ENCODE measurements at regions not wholly inside any gene's neighbourhood (a gene's known extent, or its start where the extent isn't known, plus 50 kb on each side); places are given as distances from the start of the nearest gene placed in this dataset.

- Histone ChIP-seq H4K5ac (ENCODE audit: low read length) (no peak overlapping the region), H3K4me1 (ENCODE audit: control insufficient read depth, low read depth, low read length) (no peaks in the 10 kb centered on the region), H2BK120ac (ENCODE audit: low read depth, low read length) (no peak overlapping the region), H3K4me2 (ENCODE audit: low read length) (no peak overlapping the region), H3K27ac (ENCODE audit: low read depth, low read length) (no peak overlapping the region), H3K27me3 (ENCODE audit: insufficient read depth, low read length, poor library complexity) (no peaks in the 10 kb centered on the region), H3K4ac (ENCODE audit: low read depth, low read length) (no peak overlapping the region), H3K56ac (ENCODE audit: low read length) (no peak overlapping the region), H4K8ac (ENCODE audit: low read depth, low read length) (no peak overlapping the region), H3K9ac (ENCODE audit: low read length) (no peak overlapping the region), H3K79me2 (ENCODE audit: control insufficient read depth, insufficient read depth, low read length) (no peaks in the 10 kb centered on the region), H3K4me3 (ENCODE audit: low read length) (no peak overlapping the region), H2AK5ac (ENCODE audit: low read length) (no peak overlapping the region), H3K36me3 (ENCODE audit: control insufficient read depth, insufficient read depth, low read length) (no peaks in the 10 kb centered on the region), H3K18ac (ENCODE audit: low read length) (no peak overlapping the region), H2BK5ac (ENCODE audit: low read length) (no peak overlapping the region), H2BK15ac (replicated peaks; ENCODE audit: low read depth) (no peak overlapping the region), H3K23ac (ENCODE audit: low read length) (no peak overlapping the region), H3K79me1 (ENCODE audit: low read length) (no peaks in the 10 kb centered on the region)
- no peak for DNase-seq
- no CpG with 5 or more reads among the region's 3 CpGs for WGBS (ENCODE audit: extremely low coverage, insufficient coverage, low lambda C conversion rate)
Measured at GRCh38 chr9:88690628-88691027, 155.7 kb downstream of the NXNL2 start.

- H3K4me3 ChIP-seq (ENCODE audit: low read length) = no peak overlapping the region
- no peak overlapping the region for H3K23ac ChIP-seq (ENCODE audit: low read length)
- DNase-seq = no peak
- H3K4me1 ChIP-seq (ENCODE audit: control insufficient read depth, low read depth, low read length) = no peaks in the 10 kb centered on the region
- H4K8ac ChIP-seq (ENCODE audit: low read depth, low read length) = no peak overlapping the region
- no peak overlapping the region for H2BK15ac ChIP-seq (replicated peaks; ENCODE audit: low read depth)
- H2BK120ac ChIP-seq (ENCODE audit: low read depth, low read length) = no peak overlapping the region
- H3K4me2 ChIP-seq (ENCODE audit: low read length) = no peak overlapping the region
- H3K27ac ChIP-seq (ENCODE audit: low read depth, low read length) = no peak overlapping the region
- H3K9ac ChIP-seq (ENCODE audit: low read length) = no peak overlapping the region
- H3K79me1 ChIP-seq (ENCODE audit: low read length) = no peaks in the 10 kb centered on the region
- H3K27me3 ChIP-seq (ENCODE audit: insufficient read depth, low read length, poor library complexity) = no peaks in the 10 kb centered on the region
- no peaks in the 10 kb centered on the region for H3K36me3 ChIP-seq (ENCODE audit: control insufficient read depth, insufficient read depth, low read length)
- H3K18ac ChIP-seq (ENCODE audit: low read length) = no peak overlapping the region
- no peak overlapping the region for H3K56ac ChIP-seq (ENCODE audit: low read length)
- no peaks in the 10 kb centered on the region for H3K79me2 ChIP-seq (ENCODE audit: control insufficient read depth, insufficient read depth, low read length)
- H2AK5ac ChIP-seq (ENCODE audit: low read length) = no peak overlapping the region
- H4K5ac ChIP-seq (ENCODE audit: low read length) = no peak overlapping the region
- WGBS (ENCODE audit: extremely low coverage, insufficient coverage, low lambda C conversion rate) = no CpG with 5 or more reads among the region's 3 CpGs
- no peak overlapping the region for H2BK5ac ChIP-seq (ENCODE audit: low read length)
- no peak overlapping the region for H3K4ac ChIP-seq (ENCODE audit: low read depth, low read length)
Measured at GRCh38 chr9:88691091-88691490, 156.1 kb downstream of the NXNL2 start.

- no peak overlapping the region for H2AK5ac ChIP-seq (ENCODE audit: low read length)
Measured at GRCh38 chr9:88691811-88692210, 156.8 kb downstream of the NXNL2 start.

GRCh38 chr9:88692827-88693226, 157.8 kb downstream of the NXNL2 start:
- no peaks in the 10 kb centered on the region for H3K79me2 ChIP-seq (ENCODE audit: control insufficient read depth, insufficient read depth, low read length)
- no CpG with 5 or more reads among the region's 2 CpGs for WGBS (ENCODE audit: extremely low coverage, insufficient coverage, low lambda C conversion rate)
- no peak overlapping the region for H3K23ac ChIP-seq (ENCODE audit: low read length)
- H2BK5ac ChIP-seq (ENCODE audit: low read length) = no peak overlapping the region
- H2BK15ac ChIP-seq (replicated peaks; ENCODE audit: low read depth) = no peak overlapping the region
- H3K18ac ChIP-seq (ENCODE audit: low read length) = no peak overlapping the region
- DNase-seq = no peak
- H3K36me3 ChIP-seq (ENCODE audit: control insufficient read depth, insufficient read depth, low read length) = no peaks in the 10 kb centered on the region
- no peak overlapping the region for H3K56ac ChIP-seq (ENCODE audit: low read length)
- H3K27me3 ChIP-seq (ENCODE audit: insufficient read depth, low read length, poor library complexity) = no peaks in the 10 kb centered on the region
- no peak overlapping the region for H4K8ac ChIP-seq (ENCODE audit: low read depth, low read length)
- H2AK5ac ChIP-seq (ENCODE audit: low read length) = no peak overlapping the region
- no peaks in the 10 kb centered on the region for H3K79me1 ChIP-seq (ENCODE audit: low read length)
- no peak overlapping the region for H3K27ac ChIP-seq (ENCODE audit: low read depth, low read length)
- no peak overlapping the region for H3K4me3 ChIP-seq (ENCODE audit: low read length)
- no peak overlapping the region for H3K4ac ChIP-seq (ENCODE audit: low read depth, low read length)
- no peaks in the 10 kb centered on the region for H3K4me1 ChIP-seq (ENCODE audit: control insufficient read depth, low read depth, low read length)
- H3K4me2 ChIP-seq (ENCODE audit: low read length) = no peak overlapping the region
- no peak overlapping the region for H3K9ac ChIP-seq (ENCODE audit: low read length)
- H4K5ac ChIP-seq (ENCODE audit: low read length) = no peak overlapping the region
- no peak overlapping the region for H2BK120ac ChIP-seq (ENCODE audit: low read depth, low read length)

More at GRCh38 chr9:88691811-88692210, 156.8 kb downstream of the NXNL2 start:
- Histone ChIP-seq H3K56ac (ENCODE audit: low read length) (no peak overlapping the region), H4K8ac (ENCODE audit: low read depth, low read length) (no peak overlapping the region), H2BK120ac (ENCODE audit: low read depth, low read length) (no peak overlapping the region), H3K36me3 (ENCODE audit: control insufficient read depth, insufficient read depth, low read length) (no peaks in the 10 kb centered on the region), H3K79me2 (ENCODE audit: control insufficient read depth, insufficient read depth, low read length) (no peaks in the 10 kb centered on the region), H3K9ac (ENCODE audit: low read length) (no peak overlapping the region), H3K79me1 (ENCODE audit: low read length) (no peaks in the 10 kb centered on the region), H2BK5ac (ENCODE audit: low read length) (no peak overlapping the region), H2BK15ac (replicated peaks; ENCODE audit: low read depth) (no peak overlapping the region), H3K27ac (ENCODE audit: low read depth, low read length) (no peak overlapping the region), H3K4ac (ENCODE audit: low read depth, low read length) (no peak overlapping the region), H3K4me1 (ENCODE audit: control insufficient read depth, low read depth, low read length) (no peaks in the 10 kb centered on the region), H3K4me2 (ENCODE audit: low read length) (no peak overlapping the region), H3K27me3 (ENCODE audit: insufficient read depth, low read length, poor library complexity) (no peaks in the 10 kb centered on the region), H3K18ac (ENCODE audit: low read length) (no peak overlapping the region), H3K23ac (ENCODE audit: low read length) (no peak overlapping the region), H4K5ac (ENCODE audit: low read length) (no peak overlapping the region), H3K4me3 (ENCODE audit: low read length) (no peak overlapping the region)
- WGBS (ENCODE audit: extremely low coverage, insufficient coverage, low lambda C conversion rate) = no CpG with 5 or more reads among the region's 2 CpGs
- no peak for DNase-seq

GRCh38 chr9:88694625-88695024, 159.6 kb downstream of the NXNL2 start:
- Histone ChIP-seq H3K4me2 (ENCODE audit: low read length) (no peak overlapping the region), H2AK5ac (ENCODE audit: low read length) (no peak overlapping the region), H2BK15ac (replicated peaks; ENCODE audit: low read depth) (no peak overlapping the region), H3K79me1 (ENCODE audit: low read length) (no peaks in the 10 kb centered on the region), H3K36me3 (ENCODE audit: control insufficient read depth, insufficient read depth, low read length) (no peaks in the 10 kb centered on the region), H3K27me3 (ENCODE audit: insufficient read depth, low read length, poor library complexity) (no peaks in the 10 kb centered on the region), H2BK120ac (ENCODE audit: low read depth, low read length) (no peak overlapping the region), H3K27ac (ENCODE audit: low read depth, low read length) (no peak overlapping the region), H3K56ac (ENCODE audit: low read length) (no peak overlapping the region), H3K4ac (ENCODE audit: low read depth, low read length) (no peak overlapping the region), H3K4me1 (ENCODE audit: control insufficient read depth, low read depth, low read length) (no peaks in the 10 kb centered on the region), H3K9ac (ENCODE audit: low read length) (no peak overlapping the region), H3K79me2 (ENCODE audit: control insufficient read depth, insufficient read depth, low read length) (no peaks in the 10 kb centered on the region), H4K5ac (ENCODE audit: low read length) (no peak overlapping the region), H2BK5ac (ENCODE audit: low read length) (no peak overlapping the region), H3K4me3 (ENCODE audit: low read length) (no peak overlapping the region), H3K23ac (ENCODE audit: low read length) (no peak overlapping the region), H3K18ac (ENCODE audit: low read length) (no peak overlapping the region), H4K8ac (ENCODE audit: low read depth, low read length) (no peak overlapping the region)
- DNase-seq = no peak
- WGBS (ENCODE audit: extremely low coverage, insufficient coverage, low lambda C conversion rate) = no CpG with 5 or more reads among the region's 12 CpGs

- no peak for DNase-seq
- Histone ChIP-seq H2BK120ac (ENCODE audit: low read depth, low read length) (no peak overlapping the region), H4K5ac (ENCODE audit: low read length) (no peak overlapping the region), H2BK5ac (ENCODE audit: low read length) (no peak overlapping the region), H3K27me3 (ENCODE audit: insufficient read depth, low read length, poor library complexity) (no peaks in the 10 kb centered on the region), H2AK5ac (ENCODE audit: low read length) (no peak overlapping the region), H3K27ac (ENCODE audit: low read depth, low read length) (no peak overlapping the region), H3K18ac (ENCODE audit: low read length) (no peak overlapping the region), H3K4ac (ENCODE audit: low read depth, low read length) (no peak overlapping the region), H3K23ac (ENCODE audit: low read length) (no peak overlapping the region), H3K4me3 (ENCODE audit: low read length) (no peak overlapping the region), H3K56ac (ENCODE audit: low read length) (no peak overlapping the region), H3K4me1 (ENCODE audit: control insufficient read depth, low read depth, low read length) (no peaks in the 10 kb centered on the region), H3K36me3 (ENCODE audit: control insufficient read depth, insufficient read depth, low read length) (no peaks in the 10 kb centered on the region), H3K79me1 (ENCODE audit: low read length) (no peaks in the 10 kb centered on the region), H3K9ac (ENCODE audit: low read length) (no peak overlapping the region), H4K8ac (ENCODE audit: low read depth, low read length) (no peak overlapping the region), H3K4me2 (ENCODE audit: low read length) (no peak overlapping the region), H2BK15ac (replicated peaks; ENCODE audit: low read depth) (no peak overlapping the region), H3K79me2 (ENCODE audit: control insufficient read depth, insufficient read depth, low read length) (no peaks in the 10 kb centered on the region)
- no CpG with 5 or more reads among the region's 9 CpGs for WGBS (ENCODE audit: extremely low coverage, insufficient coverage, low lambda C conversion rate)
Measured at GRCh38 chr9:88696501-88696900, 161.5 kb downstream of the NXNL2 start.
